Subcutaneous abdominal adipose tissue (tissue), 5 donors: ENCODE measurements at regions not wholly inside any gene's neighbourhood (a gene's known extent, or its start where the extent isn't known, plus 50 kb on each side); places are given as distances from the start of the nearest gene placed in this dataset.

Experiments
- H3K27ac ChIP-seq: one replicate; pipeline ENCODE4 v1.7.0; 2013; ENCODE audit warnings: low read depth, mild to moderate bottlenecking, inconsistent platforms, low read length, moderate library complexity
- H3K27me3 ChIP-seq, 5 donors: one replicate each; pipeline ENCODE4 v1.7.0; 2013; ENCODE audit warnings: low read length in 5 of 5, inconsistent platforms in 1 of 5; ENCODE audit not compliant: control insufficient read depth in 5 of 5, insufficient read depth in 4 of 5
- H3K36me3 ChIP-seq, 5 donors: one replicate each; pipeline ENCODE4 v1.7.0; 2013; ENCODE audit warnings: low read length in 5 of 5; ENCODE audit not compliant: control insufficient read depth in 5 of 5, insufficient read depth in 5 of 5
- H3K4me1 ChIP-seq, 5 donors: one replicate each; pipeline ENCODE4 v1.7.0; 2013; ENCODE audit warnings: low read length in 5 of 5, mild to moderate bottlenecking in 3 of 5, moderate library complexity in 1 of 5; ENCODE audit not compliant: control insufficient read depth in 5 of 5, insufficient read depth in 5 of 5
- H3K4me3 ChIP-seq, 5 donors: one replicate each; pipeline ENCODE4 v1.7.0; 2013; ENCODE audit warnings: low read length in 5 of 5, low read depth in 1 of 5
- H3K9ac ChIP-seq, 5 donors: one replicate each; pipeline ENCODE4 v1.7.0; 2013; ENCODE audit warnings: low read length in 5 of 5, mild to moderate bottlenecking in 4 of 5, moderate library complexity in 3 of 5
- H3K9me3 ChIP-seq, 5 donors: one replicate each; pipeline ENCODE4 v1.7.0; 2013; ENCODE audit warnings: low read length in 5 of 5; ENCODE audit not compliant: control insufficient read depth in 5 of 5
- donor health status: healthy.
- donor health status: healthy.
- donor health status: healthy.
- donor health status: healthy.
- donor health status: healthy.

DNA sequence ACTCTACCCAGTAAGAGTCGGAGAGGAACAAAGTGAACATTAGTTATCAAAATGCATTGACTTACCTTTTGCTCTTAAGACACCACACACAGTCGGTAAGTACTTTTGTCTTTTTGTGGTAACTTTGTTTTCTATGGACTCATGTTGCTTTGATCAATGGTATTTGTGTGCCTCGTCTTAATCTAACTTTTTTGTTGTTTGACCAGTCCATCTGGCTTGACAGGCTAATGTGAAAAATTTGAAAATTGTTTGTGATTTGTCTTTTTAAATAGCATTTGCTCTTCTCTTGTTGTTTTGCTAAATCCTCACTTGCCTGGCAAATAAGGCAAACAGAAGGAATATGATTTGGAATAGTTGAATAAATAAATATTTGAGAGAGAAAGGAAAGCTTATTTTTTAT lies 71.4 kb upstream of the CHD1 start:
- no peak overlapping the region for H3K4me3 ChIP-seq
- H3K9me3 ChIP-seq, result no peaks in the 10 kb centered on the region
- H3K27ac ChIP-seq, result no peak overlapping the region
- H3K27me3 ChIP-seq, result no peaks in the 10 kb centered on the region
- H3K36me3 ChIP-seq, result no peaks in the 10 kb centered on the region
- H3K4me1 ChIP-seq, result peaks cover 0 to 3% (median 0%) of the 10 kb centered on the region in 5 donors
- H3K9ac ChIP-seq, result no peak overlapping the region

GRCh38 chr5:98999631-99000030 lies 70.8 kb upstream of the CHD1 start:
- H3K4me3 ChIP-seq, result no peak overlapping the region
- H3K9me3 ChIP-seq, result no peaks in the 10 kb centered on the region
- no peak overlapping the region for H3K9ac ChIP-seq
- H3K27ac ChIP-seq, result no peak overlapping the region
- no peaks in the 10 kb centered on the region for H3K4me1 ChIP-seq
- H3K36me3 ChIP-seq, result no peaks in the 10 kb centered on the region
- no peaks in the 10 kb centered on the region for H3K27me3 ChIP-seq

GRCh38 chr5:98997000-98997399 lies 68.2 kb upstream of the CHD1 start:
- no peaks in the 10 kb centered on the region for H3K9me3 ChIP-seq
- H3K9ac ChIP-seq, result no peak overlapping the region
- no peak overlapping the region for H3K4me3 ChIP-seq
- no peaks in the 10 kb centered on the region for H3K27me3 ChIP-seq
- H3K27ac ChIP-seq, result no peak overlapping the region
- H3K36me3 ChIP-seq, result no peaks in the 10 kb centered on the region
- H3K4me1 ChIP-seq, result no peaks in the 10 kb centered on the region

DNA sequence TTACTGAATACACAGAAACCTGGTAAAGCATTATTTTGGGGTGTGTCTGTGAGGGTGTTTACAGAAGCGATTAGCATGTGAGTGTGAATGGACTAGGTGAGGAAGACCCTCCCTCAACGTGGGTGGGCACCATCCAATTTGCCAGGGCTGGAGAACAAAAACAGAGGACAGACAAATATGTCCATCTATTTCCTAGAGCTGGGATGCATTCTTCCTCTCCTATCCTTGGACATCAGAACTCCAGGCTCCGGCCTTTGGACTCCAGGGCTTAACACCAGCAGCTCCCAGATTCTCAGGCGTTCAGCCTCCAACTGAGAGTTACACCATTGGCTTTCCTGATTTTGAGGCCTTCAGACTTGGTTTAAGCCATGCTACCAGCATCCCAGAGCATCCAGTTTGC lies 65.8 kb upstream of the CHD1 start:
- Histone ChIP-seq H3K4me3 (no peak overlapping the region), H3K27ac (no peak overlapping the region), H3K9ac (no peak overlapping the region), H3K4me1 (no peaks in the 10 kb centered on the region), H3K36me3 (no peaks in the 10 kb centered on the region), H3K9me3 (no peaks in the 10 kb centered on the region), H3K27me3 (no peaks in the 10 kb centered on the region)

GRCh38 chr5:98993512-98993911 lies 64.7 kb upstream of the CHD1 start:
- Histone ChIP-seq H3K36me3 (no peaks in the 10 kb centered on the region), H3K4me1 (no peaks in the 10 kb centered on the region)

DNA sequence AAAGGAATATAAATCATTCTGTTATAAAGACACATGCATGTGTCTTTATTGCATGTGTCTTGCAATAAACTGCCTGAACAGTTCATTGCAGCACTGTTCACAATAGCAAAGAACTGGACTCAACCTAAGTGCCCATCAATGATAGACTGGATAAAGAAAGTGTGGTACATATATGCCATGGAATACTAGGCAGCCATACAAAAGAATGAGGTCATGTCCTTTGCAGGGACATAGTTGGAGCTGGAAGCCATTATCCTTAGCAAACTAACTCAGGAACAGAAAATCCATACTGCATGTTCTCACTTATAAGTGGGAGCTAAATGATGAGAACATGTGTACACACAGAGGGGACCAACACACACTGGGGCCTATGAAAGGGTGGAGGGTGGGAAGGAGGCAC lies 63.7 kb upstream of the CHD1 start:
- Histone ChIP-seq H3K4me1 (no peaks in the 10 kb centered on the region), H3K27me3 (no peaks in the 10 kb centered on the region), H3K27ac (no peak overlapping the region), H3K9ac (no peak overlapping the region), H3K4me3 (no peak overlapping the region), H3K36me3 (no peaks in the 10 kb centered on the region), H3K9me3 (no peaks in the 10 kb centered on the region)

More at GRCh38 chr5:98993512-98993911, 64.7 kb upstream of the CHD1 start:
- Histone ChIP-seq H3K27me3 (no peaks in the 10 kb centered on the region), H3K9me3 (no peaks in the 10 kb centered on the region), H3K9ac (no peak overlapping the region), H3K4me3 (no peak overlapping the region), H3K27ac (no peak overlapping the region)

GRCh38 chr5:98989727-98990126 lies 60.9 kb upstream of the CHD1 start:
- H3K9me3 ChIP-seq, result no peaks in the 10 kb centered on the region
- no peaks in the 10 kb centered on the region for H3K4me1 ChIP-seq
- no peaks in the 10 kb centered on the region for H3K27me3 ChIP-seq
- H3K27ac ChIP-seq, result no peak overlapping the region
- H3K9ac ChIP-seq, result no peak overlapping the region
- H3K36me3 ChIP-seq, result no peaks in the 10 kb centered on the region
- H3K4me3 ChIP-seq, result no peak overlapping the region

DNA sequence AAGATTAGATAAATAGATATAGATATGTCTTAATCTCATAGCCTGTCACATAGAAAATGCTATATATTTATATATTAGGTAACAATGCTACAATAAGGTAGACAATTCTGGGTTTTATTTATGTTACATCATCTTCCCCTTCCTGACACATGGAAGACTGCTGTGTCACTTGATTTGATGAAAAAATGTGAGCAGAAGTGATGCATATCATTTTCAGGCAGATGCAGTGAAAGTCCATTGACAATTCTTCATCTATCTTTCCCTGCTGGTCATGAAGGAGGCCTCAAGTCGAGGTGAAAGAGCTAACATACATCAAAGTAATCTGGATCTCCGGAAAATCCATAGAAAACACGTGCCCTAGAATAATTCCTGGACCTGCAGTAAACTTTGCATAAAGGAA lies 57.8 kb upstream of the CHD1 start:
- Histone ChIP-seq H3K36me3 (no peaks in the 10 kb centered on the region), H3K4me1 (no peaks in the 10 kb centered on the region), H3K27me3 (no peaks in the 10 kb centered on the region), H3K9ac (no peak overlapping the region), H3K27ac (no peak overlapping the region), H3K4me3 (no peak overlapping the region), H3K9me3 (no peaks in the 10 kb centered on the region)

- H3K4me1 ChIP-seq, result no peaks in the 10 kb centered on the region
- no peaks in the 10 kb centered on the region for H3K27me3 ChIP-seq
- H3K27ac ChIP-seq, result no peak overlapping the region
These were observed 54.1 kb upstream of the CHD1 start for GRCh38 chr5:98982880-98983279.

More at GRCh38 chr5:98982880-98983279, 54.1 kb upstream of the CHD1 start:
- H3K9ac ChIP-seq, result no peak overlapping the region
- H3K9me3 ChIP-seq, result no peaks in the 10 kb centered on the region
- H3K36me3 ChIP-seq, result no peaks in the 10 kb centered on the region
- H3K4me3 ChIP-seq, result no peak overlapping the region
